GM04504 (cell line): ENCODE measurements at regions not wholly inside any gene's neighbourhood (a gene's known extent, or its start where the extent isn't known, plus 50 kb on each side); places are given as distances from the start of the nearest gene placed in this dataset.

Experiments
- DNase-seq: peaks from one replicate; pipeline ENCODE4 v3.0.0-alpha.2; 2012; ENCODE audit warnings: low read depth

DNA sequence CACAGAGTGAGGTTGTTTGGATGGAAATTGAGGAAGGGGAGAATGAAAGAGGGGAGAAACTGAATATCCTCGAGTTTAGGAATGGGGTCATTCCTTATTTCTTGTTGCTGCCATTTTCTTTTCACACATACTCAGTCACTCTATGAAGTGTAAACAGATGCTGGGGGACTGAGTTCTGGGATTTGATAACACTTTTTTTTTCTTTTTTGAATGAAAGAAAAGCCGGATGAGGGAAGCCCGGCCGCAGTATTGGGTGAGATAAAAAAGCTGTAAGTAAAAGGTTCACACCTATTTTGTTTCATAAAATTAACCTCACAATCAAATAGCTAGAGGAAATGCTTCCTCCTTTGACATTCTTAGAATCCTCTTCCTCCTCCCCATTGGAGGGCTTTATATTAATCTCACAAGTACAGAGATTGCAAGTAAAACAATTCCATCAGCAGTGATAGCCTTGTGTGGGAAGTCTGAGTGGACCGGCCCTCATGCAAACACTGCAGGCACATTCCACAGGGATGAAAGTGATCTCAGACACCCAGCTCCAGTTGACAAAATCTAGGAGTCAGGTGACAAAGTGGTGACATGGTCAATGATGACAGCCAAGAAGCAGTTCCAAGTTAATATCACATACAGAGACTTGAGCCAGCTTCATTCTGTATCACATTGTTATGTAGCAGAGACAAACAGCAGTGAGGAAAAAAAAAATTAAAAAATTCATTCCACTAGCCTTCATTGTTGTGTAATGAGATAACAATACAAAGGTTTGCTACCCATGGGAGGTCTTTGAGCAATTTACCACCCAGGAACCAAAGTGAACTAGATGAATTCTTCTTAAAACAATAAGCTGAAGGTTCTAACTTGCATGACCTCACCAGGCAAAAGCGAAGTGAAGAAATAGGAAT lies 391.1 kb upstream of the HSF2 start:
- DNase-seq = no peak

DNA sequence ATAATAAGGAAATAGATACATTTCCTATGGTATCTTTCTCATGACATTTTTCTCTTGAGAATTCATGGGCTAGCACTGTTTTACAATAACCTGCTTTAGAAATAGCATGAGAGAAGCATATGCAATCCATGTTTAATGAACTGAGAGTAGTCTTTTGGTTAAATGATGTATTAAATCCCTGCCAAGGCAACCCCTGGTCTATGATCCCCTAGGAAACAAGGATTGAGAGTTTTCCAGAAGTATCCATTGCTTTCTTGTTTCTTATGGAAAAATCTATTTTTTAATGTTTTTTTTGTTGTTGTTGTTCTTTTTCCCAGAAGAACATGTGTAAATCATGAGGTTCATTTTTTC lies 390.5 kb upstream of the HSF2 start:
- DNase-seq = no peak

DNA sequence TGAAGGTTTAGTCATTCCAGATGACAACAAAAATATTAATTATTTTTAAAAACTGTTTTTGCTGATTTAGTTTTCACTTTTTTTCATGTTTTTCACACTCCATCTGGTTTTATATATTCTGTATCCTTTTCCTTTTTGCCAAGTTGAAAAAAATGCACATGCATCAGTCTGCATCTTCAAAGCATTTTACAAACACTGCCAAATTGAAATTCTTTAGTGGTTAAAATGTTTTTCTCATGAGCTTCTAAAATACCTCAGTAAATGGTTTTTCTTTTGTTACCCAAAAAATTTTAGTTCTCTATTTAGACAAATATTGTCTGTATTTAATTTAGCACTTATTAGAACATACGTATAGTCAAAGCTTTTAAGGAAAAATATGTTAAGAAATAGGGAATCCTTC lies 386.9 kb upstream of the HSF2 start:
- no peak for DNase-seq

DNA sequence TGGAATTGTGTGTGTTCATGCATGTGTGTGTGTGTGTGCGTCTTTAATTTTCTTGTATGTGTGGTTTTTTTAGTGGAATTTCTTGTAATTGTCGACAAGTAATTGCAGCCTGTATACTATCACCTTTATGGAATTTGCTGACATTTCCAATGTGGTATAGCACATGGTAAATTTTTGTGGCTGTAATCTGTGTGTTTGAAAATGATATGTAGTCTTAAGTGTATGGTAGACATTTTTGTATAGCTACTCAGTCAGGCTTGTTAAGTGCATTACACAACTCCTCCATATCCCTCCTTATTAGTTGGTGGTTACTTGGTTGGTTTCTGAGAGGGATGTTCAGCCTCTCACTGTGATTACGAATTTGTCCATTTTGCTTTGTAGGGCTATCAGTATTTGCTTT lies 384.5 kb upstream of the HSF2 start:
- peak; percentile 28 for DNase-seq

DNA sequence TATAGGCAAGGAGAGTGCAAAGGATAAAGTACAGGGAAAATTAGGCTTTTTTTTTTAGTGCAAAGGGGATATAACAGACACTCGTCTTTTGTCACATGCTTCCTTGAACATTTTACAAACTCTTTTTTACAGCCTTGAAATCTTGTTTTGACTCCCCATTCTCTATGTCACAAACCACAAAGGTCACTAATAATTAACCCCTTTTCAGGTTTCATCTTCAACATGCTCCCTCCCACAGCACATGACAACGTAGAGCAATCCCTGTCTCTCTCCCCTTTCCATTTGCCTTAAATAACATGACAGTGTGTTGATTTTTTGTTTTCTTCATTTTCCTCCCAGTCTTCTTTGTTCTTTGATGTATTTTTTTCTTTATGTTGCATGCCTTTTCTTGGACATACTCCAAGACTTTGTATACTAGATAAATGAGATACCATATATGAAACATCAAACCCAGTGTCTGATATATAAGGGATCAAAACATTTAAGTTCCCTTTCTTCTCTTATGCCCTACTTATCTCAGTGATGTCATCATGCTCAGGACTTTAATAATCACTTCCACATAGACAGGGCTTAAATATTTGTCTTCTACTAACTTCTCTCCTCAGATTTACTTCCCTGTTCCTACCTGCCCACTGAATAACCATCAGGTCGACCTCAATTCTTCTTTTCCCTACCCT lies 378.7 kb upstream of the HSF2 start:
- DNase-seq = no peak

DNA sequence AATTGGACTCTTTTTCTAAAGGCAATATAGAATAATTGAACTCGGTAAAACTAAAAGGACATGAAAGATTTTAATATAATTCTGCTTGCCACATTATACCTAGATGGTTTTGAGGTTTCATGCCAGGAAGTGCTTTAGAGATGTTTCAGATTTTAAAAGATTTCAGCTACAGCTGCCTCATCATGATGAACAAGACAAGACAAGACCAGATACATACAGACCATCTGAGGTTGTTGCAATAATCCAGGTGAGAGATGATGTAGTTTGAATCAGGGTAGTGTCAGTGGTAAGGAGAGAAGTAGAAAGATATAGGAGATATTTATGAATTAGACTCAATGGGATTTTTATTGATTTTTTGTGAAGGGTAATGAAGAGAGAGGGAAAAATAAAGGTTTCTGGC lies 374.3 kb upstream of the HSF2 start:
- DNase-seq = no peak

DNA sequence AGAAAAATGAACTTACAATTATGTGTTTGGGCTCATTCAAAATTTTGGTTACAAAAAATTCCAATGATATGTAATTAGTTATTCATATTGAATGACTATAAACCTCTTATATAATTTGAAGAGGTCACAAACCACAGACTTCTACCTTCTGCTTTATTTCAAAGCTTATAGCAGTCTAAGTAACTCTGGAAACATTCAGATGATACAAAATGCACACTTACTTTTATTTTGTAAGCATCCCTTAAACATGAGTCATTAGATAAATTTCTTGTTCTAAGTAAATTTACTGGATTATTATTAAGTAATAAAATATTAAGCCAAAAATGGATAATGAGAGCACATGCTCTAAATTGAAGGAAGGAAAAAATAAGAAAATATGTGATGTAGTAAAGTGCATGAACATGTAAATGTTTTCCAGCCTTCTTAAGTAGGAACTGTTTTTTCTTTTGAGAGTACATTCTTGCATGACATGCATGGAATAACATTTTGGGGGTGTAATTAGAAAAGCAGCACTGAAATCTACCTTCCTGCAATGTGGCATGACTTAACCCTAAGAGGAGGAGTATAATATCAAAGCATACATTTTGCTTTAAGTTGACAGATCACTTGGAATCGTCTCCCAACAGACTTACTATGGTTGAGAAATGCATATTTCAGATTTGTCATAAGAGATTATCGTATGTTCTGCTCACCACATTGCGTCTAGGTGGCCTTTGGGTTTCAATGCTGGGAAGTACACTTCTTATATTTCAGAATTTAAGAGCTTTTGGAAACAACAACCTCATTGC lies 372.7 kb upstream of the HSF2 start:
- no peak for DNase-seq

DNA sequence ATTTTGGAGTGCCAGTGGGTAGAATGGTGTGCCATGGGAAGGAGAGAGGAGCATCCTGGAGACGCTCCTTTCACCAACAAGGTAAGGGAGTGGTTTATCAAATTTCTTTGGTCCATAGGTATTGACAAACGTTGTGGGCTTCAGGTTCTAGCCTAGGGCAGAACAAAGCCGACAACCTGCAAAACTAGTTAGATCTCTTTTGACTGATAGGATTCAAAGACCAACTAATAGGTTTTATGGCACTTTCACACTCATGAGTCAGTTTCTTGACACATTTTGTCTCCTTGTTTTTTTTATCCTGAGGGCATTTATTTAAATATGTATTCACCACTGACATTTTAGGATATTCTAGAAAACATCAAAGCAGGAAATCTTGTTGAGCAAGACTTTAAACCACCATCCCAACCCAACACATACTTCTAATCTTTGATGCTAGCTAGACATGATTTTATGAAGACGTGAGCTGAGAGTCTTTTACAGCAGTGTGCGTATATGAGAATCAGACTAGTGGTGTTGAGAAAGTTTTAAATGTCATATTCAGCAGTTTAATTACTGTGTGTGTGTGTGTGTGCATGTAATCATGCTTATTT lies 370.4 kb upstream of the HSF2 start:
- no peak for DNase-seq

DNA sequence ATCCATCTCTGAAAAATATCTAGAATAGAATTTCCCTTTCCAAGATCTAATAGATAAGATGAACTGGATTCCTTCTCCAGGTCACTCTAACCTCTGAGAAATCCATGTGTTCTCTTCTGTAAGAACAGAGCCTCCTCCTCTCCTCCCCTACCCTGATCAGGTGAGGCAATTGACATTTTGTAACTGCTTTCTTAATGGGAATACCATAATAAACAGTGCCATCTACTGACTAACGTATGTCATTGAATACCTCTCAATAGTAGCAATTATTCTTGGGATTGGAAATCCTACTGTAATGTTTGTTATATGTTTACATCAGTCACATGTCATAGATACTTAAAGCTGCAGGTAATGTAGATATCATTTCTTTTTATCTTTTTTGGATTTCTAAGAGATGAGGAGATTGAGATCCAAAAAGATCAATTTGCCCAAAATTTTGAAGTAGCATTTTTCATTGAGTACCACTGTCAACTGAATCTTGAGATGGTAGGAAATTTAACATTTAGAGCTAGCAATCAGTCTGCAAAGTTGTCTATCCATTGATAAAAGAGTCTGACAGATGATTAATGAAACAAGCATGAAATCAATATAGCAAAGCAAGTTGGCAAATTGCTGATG lies 365.8 kb upstream of the HSF2 start:
- DNase-seq = peak; percentile 38

DNA sequence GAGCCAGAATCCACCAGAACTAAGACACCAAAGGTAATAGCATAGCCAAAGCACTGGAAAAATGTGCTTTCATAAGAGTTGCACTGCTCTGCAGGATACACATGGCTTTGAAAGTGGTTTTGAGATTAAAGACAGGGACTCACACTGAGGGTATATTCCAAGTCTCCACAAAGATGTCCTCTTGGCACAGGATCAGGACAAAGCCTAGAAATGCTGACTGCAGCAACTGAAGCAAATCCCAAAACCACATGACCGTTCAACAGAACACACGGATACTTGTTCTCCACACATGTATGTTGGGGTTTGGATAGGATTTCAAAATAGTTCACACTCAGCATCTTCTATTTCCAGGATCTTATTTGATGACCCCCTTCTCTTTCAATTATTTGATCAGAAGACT lies 364.3 kb upstream of the HSF2 start:
- no peak for DNase-seq

DNA sequence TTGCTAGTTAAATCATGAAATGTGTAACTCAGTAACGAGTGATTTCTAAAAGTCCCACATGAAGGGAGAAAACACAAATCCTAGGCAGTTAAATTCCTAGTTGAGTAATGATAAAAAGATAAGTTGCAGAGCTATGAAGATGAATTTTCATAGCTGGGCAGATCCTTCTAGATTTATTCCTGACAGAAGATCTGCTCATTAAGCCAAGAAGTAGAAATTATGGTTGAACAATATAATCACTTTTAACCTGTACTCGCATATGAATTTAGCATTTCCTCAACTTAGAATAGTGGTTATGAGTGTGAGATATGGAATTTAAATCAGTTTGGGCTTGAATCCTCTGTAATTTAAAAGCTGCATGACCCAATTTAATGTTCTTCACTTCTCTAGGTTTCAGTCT lies 359.2 kb upstream of the HSF2 start:
- no peak for DNase-seq

DNA sequence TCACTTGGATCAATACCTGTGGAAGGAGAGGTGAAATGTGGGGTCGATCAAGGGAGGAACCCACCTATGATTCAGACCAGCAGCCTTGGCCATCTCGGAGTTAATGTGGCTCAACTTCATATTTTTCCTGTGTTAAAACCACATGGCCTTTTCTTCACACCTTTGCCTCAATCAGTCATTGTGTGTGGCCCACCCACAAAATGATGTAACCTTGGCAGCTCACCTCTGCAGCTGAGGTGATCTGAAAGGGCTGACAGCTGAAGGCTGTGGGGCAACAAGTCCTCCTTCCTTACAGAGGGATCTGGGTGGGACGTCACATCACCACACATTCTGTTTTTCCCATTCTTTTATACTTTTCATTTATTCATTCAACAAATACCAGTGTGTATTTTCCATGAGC lies 357.1 kb upstream of the HSF2 start:
- DNase-seq = no peak

DNA sequence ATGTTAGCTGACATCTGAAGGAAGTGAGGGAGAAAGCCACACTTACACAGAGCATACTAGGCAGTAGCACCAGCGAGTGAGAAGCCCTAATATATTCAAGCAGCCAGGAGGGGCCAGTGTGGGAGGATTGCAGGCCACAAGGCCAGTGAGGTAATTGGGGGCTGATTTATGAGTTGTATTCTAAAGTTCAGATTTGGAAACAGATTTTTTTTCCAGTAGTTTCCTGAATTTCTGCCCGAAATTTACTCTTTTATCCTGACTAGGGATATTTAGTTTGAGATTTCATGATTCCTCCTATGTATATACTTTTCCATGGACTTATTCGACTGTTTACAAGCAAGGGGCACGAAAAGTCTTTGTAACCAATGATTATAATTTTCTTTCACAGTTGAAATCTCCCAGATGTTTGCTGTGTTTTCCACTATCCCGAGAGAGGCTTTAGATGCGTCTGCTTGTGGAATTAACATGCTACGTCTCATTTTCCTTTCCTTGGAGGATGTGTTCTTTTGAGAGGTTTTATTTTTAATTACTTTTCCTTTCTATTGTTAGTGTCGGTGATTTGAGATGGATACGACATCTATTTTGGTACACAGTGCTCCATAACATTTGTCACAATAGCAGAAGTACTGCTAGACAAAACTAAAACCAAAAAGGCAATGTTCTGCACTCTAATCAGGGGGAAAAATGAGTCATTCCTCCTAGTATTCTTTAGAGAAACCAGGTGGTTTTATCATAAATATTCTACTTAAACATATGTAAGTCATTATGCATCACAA lies 356.3 kb upstream of the HSF2 start:
- DNase-seq = no peak

DNA sequence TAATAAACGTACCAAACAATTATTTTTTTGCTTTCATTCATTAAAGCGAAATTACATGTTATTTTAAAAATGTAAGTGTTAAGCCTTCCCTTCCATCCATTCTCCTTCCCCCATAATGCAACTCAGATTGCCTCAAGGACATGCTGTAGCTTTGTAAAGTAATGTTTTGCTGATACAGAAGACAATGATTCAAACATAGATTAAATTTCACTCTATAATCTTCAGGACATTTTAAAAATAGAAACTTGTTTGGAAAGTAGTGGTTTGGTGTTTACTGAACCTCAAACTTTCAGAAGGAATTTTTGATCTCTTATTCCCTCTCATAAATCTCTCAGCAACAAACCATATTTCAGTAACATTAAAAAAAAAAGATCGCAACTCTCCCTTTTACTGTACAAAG lies 350.9 kb upstream of the HSF2 start:
- DNase-seq = no peak

DNA sequence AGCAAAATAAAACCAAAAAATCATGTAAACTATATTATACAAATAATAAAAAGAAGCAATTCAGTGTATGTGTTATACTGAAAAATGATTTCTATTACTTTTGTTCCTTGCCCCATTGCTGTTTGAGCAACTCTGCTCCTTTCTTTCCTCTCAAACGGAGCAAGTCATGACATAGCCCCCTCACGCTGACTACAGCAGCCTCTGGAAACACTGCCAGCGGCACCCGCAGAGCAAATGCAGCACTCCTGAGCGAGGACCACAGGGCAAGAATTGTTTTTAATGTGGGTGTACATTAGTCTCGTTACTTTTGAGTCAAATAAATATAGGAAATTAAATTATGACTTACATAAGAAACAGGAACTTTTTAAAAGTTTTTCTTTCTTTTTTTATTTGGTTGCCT lies 350.1 kb upstream of the HSF2 start:
- DNase-seq = no peak

DNA sequence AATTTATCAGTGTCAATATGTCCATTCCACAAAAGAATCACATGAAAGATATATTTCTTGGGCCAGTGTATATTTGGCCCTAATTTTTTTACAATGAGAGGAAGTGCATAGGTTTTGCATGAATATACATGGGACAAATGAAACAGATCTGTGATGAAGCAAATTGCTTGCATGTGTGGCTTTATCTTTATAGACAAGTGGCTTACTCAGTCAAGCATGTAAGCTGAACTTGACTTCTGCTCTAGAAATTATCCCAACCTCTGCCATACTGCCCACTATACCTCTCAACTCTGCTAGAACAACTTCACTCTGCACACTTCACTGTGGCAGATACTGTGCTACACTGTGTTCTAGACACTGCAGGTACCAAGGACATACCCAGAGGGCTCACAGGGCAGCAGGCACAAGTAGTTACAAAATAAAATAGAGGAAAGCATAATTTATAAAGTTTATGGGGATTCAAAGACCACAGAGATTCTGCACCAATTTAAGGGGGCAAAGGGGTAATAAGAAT lies 349.2 kb upstream of the HSF2 start:
- no peak for DNase-seq

DNA sequence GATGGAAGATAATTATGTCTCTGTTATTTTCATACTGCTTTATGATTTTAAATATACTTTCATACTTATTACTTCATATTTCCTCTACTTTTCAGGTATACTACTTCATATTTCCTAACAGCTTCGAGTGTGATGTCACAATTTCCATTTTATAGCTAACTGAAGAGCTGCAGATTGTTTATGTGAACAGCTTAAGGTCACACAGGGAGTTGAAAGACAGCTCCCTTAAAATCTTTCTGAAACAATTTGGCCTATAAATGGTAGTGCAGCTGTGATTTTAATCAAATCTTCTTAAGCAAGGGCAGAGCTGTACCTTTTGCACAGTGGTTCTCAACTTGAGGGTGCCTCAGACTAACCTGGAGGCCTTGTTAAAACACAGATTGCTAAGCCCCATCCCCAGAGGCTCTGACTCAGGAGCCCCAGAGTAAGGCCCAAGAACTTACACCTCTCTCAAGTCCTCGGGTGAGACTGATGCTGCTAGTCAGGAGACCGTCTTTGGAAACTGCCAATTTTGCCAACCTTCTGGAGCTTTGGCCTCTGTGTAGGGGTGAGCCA lies 347.0 kb upstream of the HSF2 start:
- DNase-seq = no peak

DNA sequence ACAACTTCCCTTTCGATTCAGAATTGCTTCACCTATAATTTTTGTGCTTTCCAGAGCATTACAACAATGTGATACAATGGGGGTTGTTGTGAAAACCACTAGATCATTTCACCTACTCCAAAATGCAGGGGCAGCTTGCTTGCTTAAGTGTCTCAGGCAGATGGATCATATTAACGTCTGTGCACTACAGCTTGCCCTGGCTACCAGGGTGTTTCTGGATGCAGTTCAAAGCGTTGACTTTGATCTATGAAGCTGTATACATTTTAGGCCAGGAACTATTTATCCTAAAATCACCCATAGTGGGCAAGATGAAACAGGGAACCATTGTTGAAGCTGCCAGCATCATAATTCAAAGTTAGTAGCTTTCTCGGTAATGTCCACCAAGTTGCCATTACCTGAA lies 339.5 kb upstream of the HSF2 start:
- no peak for DNase-seq

DNA sequence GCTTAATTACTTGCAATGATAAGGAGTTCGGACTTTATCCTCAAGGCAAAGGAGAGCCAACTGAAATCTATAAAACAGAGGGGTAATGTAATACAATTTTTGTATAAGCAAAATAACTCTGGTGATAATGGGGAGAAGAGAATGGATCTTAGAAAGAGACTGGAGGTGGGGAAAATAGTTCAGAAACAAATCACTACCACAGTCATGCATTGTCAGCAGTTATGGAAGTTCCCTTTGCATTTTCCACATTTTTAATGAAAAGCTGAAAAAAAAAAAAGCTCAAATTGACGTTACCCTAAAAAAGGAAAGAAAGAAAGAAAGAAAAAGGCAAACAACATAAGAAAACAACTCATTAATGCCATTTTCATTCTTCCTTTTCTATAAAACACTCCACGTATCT lies 337.6 kb upstream of the HSF2 start:
- no peak for DNase-seq

DNA sequence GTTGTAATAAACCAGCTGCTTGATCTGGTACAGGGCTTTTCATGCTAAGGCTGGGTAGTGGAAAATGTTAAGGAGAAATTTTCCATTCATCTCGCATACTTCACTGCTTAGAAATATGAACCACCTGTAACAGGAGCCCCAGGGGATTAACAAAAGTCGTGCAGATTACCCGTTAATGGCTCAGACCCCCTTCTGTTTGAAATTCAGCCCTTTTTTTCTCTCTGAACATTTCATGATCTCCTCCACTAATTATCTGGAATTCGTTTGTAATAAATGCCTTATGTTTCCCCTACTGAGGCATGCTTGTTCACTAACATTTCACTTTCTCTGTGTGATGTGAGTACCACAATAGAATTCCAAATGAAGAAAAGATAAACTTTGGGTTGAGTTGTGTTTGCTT lies 336.4 kb upstream of the HSF2 start:
- DNase-seq = no peak

DNA sequence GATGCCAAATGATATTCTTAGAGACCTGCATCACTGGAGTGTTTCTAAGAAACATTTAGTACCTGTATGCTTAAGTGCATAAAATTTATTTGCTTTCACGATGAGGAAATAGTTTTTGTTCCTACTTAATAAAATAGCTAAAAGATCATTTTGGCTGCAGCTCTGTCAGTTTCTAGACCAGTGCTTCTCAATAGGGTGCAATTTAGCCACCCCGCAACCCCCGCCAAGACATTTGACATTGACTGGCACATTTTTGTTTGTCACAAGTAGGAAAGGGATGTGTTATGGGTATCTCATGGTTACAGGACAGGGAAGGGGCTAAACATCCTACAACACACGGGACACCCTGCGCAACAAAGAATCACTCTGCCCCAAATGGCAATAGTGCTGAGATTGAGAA lies 335.7 kb upstream of the HSF2 start:
- no peak for DNase-seq
